ENCODE measurements at regions not wholly inside any gene's neighbourhood (a gene's known extent, or its start where the extent isn't known, plus 50 kb on each side); places are given as distances from the start of the nearest gene placed in this dataset.

GRCh38 chr11:128273736-128274135 is 313.6 kb downstream of the ETS1 start:
- Histone ChIP-seq H3K9me3 (ENCODE audit: control insufficient read depth, insufficient read depth, low read length) (no peaks in the 10 kb centered on the region), H3K4me3 (ENCODE audit: low read depth, low read length) (no peak overlapping the region), H3K4me1 (ENCODE audit: control insufficient read depth, insufficient read depth, low read length) (no peaks in the 10 kb centered on the region), H3K9ac (ENCODE audit: low read depth, low read length) (no peak overlapping the region), H3K36me3 (ENCODE audit: control insufficient read depth, insufficient read depth, low read length) (no peaks in the 10 kb centered on the region), H3K27me3 (ENCODE audit: control insufficient read depth, insufficient read depth, low read length) (no peaks in the 10 kb centered on the region)

GRCh38 chr11:128271401-128271800 is 316.0 kb downstream of the ETS1 start:
- Histone ChIP-seq H3K36me3 (ENCODE audit: control insufficient read depth, insufficient read depth, low read length) (no peaks in the 10 kb centered on the region), H3K27me3 (ENCODE audit: control insufficient read depth, insufficient read depth, low read length) (no peaks in the 10 kb centered on the region), H3K9ac (ENCODE audit: low read depth, low read length) (no peak overlapping the region), H3K4me1 (ENCODE audit: control insufficient read depth, insufficient read depth, low read length) (no peaks in the 10 kb centered on the region), H3K4me3 (ENCODE audit: low read depth, low read length) (no peak overlapping the region), H3K9me3 (ENCODE audit: control insufficient read depth, insufficient read depth, low read length) (no peaks in the 10 kb centered on the region)

GRCh38 chr11:128269466-128269865 is 317.9 kb downstream of the ETS1 start:
- no peak overlapping the region for H3K9ac ChIP-seq (ENCODE audit: low read depth, low read length)
- no peaks in the 10 kb centered on the region for H3K4me1 ChIP-seq (ENCODE audit: control insufficient read depth, insufficient read depth, low read length)
- H3K36me3 ChIP-seq (ENCODE audit: control insufficient read depth, insufficient read depth, low read length): no peaks in the 10 kb centered on the region

GRCh38 chr11:128266893-128267292 is 320.5 kb downstream of the ETS1 start:
- no peaks in the 10 kb centered on the region for H3K27me3 ChIP-seq (ENCODE audit: control insufficient read depth, insufficient read depth, low read length)
- H3K9me3 ChIP-seq (ENCODE audit: control insufficient read depth, insufficient read depth, low read length): no peaks in the 10 kb centered on the region
- no peaks in the 10 kb centered on the region for H3K36me3 ChIP-seq (ENCODE audit: control insufficient read depth, insufficient read depth, low read length)
- H3K9ac ChIP-seq (ENCODE audit: low read depth, low read length): no peak overlapping the region
- H3K4me1 ChIP-seq (ENCODE audit: control insufficient read depth, insufficient read depth, low read length): no peaks in the 10 kb centered on the region
- no peak overlapping the region for H3K4me3 ChIP-seq (ENCODE audit: low read depth, low read length)

More at GRCh38 chr11:128269466-128269865, 317.9 kb downstream of the ETS1 start:
- H3K9me3 ChIP-seq (ENCODE audit: control insufficient read depth, insufficient read depth, low read length): no peaks in the 10 kb centered on the region
- H3K4me3 ChIP-seq (ENCODE audit: low read depth, low read length): no peak overlapping the region
- no peaks in the 10 kb centered on the region for H3K27me3 ChIP-seq (ENCODE audit: control insufficient read depth, insufficient read depth, low read length)

DNA sequence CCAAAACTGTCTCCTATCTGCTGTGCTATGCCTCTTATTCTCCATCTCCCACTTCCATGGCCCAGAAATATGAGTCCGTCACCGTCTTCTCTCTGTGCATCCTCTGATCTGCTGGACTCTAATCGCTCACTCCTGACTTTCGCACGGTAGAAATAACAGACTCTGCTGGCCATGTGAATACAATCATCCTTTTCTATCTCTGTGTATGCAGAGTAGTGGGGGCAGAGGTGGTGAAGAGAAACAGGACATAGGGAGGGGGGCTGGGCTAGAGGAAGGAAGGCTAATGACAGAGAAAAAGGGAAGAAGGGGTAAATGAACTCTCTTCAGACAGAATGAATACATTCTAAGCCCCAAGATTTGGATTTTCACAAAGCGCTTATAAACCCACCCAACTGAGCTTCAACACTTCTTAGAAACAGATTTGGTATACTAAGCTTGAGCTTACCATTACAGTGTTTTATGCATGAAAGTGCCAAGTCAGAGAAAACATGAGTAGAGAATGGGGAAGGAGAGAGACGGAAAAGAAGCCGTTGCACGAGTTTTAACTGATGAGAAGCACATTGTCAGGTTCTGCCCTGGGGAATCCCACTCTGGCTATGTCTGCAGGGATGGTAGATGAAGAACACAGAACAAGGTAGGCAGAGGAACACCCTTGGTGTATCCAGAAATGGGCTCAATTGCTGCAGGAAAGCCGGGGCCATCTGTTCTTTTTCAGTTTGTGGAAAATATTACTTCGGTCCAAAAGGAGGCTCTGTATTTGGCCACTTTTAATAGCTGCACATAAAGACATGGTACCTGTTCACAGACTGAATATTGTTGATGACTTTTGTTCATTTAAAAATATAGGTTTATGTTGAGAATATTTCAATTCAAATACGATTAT is 324.7 kb downstream of the ETS1 start:
- Histone ChIP-seq H3K36me3 (ENCODE audit: control insufficient read depth, insufficient read depth, low read length) (no peaks in the 10 kb centered on the region), H3K4me3 (ENCODE audit: low read depth, low read length) (no peak overlapping the region), H3K4me1 (ENCODE audit: control insufficient read depth, insufficient read depth, low read length) (no peaks in the 10 kb centered on the region), H3K9me3 (ENCODE audit: control insufficient read depth, insufficient read depth, low read length) (no peaks in the 10 kb centered on the region), H3K9ac (ENCODE audit: low read depth, low read length) (no peak overlapping the region), H3K27me3 (ENCODE audit: control insufficient read depth, insufficient read depth, low read length) (no peaks in the 10 kb centered on the region)

- no peaks in the 10 kb centered on the region for H3K27me3 ChIP-seq (ENCODE audit: control insufficient read depth, insufficient read depth, low read length)
- H3K9me3 ChIP-seq (ENCODE audit: control insufficient read depth, insufficient read depth, low read length): no peaks in the 10 kb centered on the region
- H3K4me3 ChIP-seq (ENCODE audit: low read depth, low read length): no peak overlapping the region
- H3K4me1 ChIP-seq (ENCODE audit: control insufficient read depth, insufficient read depth, low read length): no peaks in the 10 kb centered on the region
- no peaks in the 10 kb centered on the region for H3K36me3 ChIP-seq (ENCODE audit: control insufficient read depth, insufficient read depth, low read length)
- no peak overlapping the region for H3K9ac ChIP-seq (ENCODE audit: low read depth, low read length)
Measured at GRCh38 chr11:128261011-128261421, 326.3 kb downstream of the ETS1 start.

DNA sequence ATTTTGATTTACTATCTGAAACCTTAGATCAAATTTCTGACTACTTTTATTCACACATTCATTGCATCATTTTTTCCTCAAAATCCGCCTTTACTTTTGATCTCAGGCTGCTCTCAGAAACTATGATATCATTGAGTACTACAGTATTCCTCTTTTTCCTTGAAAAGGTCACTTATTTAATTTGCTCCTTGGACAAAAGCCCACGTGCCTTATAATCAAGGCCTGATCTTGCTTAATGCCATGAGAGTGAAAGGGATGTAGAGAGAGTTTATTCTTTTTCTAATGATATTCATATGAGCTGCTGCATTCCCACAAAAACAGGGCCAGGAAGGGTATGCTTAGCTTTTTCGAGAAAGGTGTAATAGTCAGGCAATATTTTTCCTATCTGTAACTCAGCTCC is 327.0 kb downstream of the ETS1 start:
- Histone ChIP-seq H3K36me3 (ENCODE audit: control insufficient read depth, insufficient read depth, low read length) (no peaks in the 10 kb centered on the region), H3K4me1 (ENCODE audit: control insufficient read depth, insufficient read depth, low read length) (no peaks in the 10 kb centered on the region), H3K9ac (ENCODE audit: low read depth, low read length) (no peak overlapping the region), H3K9me3 (ENCODE audit: control insufficient read depth, insufficient read depth, low read length) (no peaks in the 10 kb centered on the region), H3K27me3 (ENCODE audit: control insufficient read depth, insufficient read depth, low read length) (no peaks in the 10 kb centered on the region), H3K4me3 (ENCODE audit: low read depth, low read length) (no peak overlapping the region)

GRCh38 chr11:128259816-128260215 is 327.5 kb downstream of the ETS1 start:
- Histone ChIP-seq H3K27me3 (ENCODE audit: control insufficient read depth, insufficient read depth, low read length) (no peaks in the 10 kb centered on the region), H3K36me3 (ENCODE audit: control insufficient read depth, insufficient read depth, low read length) (no peaks in the 10 kb centered on the region), H3K4me1 (ENCODE audit: control insufficient read depth, insufficient read depth, low read length) (no peaks in the 10 kb centered on the region), H3K4me3 (ENCODE audit: low read depth, low read length) (no peak overlapping the region), H3K9ac (ENCODE audit: low read depth, low read length) (no peak overlapping the region), H3K9me3 (ENCODE audit: control insufficient read depth, insufficient read depth, low read length) (no peaks in the 10 kb centered on the region)

DNA sequence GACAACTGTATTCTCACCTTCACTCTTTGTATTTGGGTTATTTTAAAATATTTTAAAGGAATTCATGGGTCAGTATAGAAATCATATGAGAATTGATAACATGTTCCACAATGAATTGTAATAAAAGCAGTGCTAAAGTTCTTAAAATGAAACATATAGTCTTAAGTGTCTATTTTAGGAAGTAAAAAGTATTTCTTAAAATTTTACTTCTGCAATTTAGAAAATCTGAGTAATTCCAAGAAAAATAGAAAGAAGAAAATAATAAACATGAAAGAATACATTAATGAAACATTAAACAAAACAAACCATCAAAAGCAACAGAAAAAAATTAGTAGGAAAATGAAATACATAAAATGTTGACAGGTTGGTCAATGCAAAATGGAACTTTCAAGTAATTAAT is 332.4 kb downstream of the ETS1 start:
- Histone ChIP-seq H3K36me3 (ENCODE audit: control insufficient read depth, insufficient read depth, low read length) (no peaks in the 10 kb centered on the region), H3K9ac (ENCODE audit: low read depth, low read length) (no peak overlapping the region), H3K27me3 (ENCODE audit: control insufficient read depth, insufficient read depth, low read length) (no peaks in the 10 kb centered on the region), H3K4me3 (ENCODE audit: low read depth, low read length) (no peak overlapping the region), H3K9me3 (ENCODE audit: control insufficient read depth, insufficient read depth, low read length) (no peaks in the 10 kb centered on the region), H3K4me1 (ENCODE audit: control insufficient read depth, insufficient read depth, low read length) (no peaks in the 10 kb centered on the region)

DNA sequence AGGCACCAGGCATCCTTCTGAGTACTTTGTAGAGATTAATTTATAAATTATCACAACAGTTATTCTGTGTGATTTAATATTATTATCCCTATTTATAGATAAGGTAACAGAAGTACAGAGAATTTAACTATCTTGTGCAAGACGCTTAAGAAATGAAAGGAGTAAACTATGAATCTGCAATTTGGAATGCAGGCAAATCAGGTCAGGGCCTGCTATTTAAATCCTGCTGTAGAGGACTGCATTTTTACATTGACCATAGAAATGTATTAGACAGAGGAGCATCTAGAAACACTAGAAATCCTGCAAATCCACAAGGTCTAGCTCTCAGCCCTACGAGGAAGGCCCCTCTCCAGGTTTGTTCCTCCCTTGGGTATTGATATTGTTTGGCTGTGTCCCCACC is 336.2 kb downstream of the ETS1 start:
- no peak overlapping the region for H3K9ac ChIP-seq (ENCODE audit: low read depth, low read length)
- no peaks in the 10 kb centered on the region for H3K9me3 ChIP-seq (ENCODE audit: control insufficient read depth, insufficient read depth, low read length)
- no peaks in the 10 kb centered on the region for H3K36me3 ChIP-seq (ENCODE audit: control insufficient read depth, insufficient read depth, low read length)
- H3K4me3 ChIP-seq (ENCODE audit: low read depth, low read length): no peak overlapping the region
- no peaks in the 10 kb centered on the region for H3K4me1 ChIP-seq (ENCODE audit: control insufficient read depth, insufficient read depth, low read length)
- H3K27me3 ChIP-seq (ENCODE audit: control insufficient read depth, insufficient read depth, low read length): no peaks in the 10 kb centered on the region

GRCh38 chr11:128250482-128250881 is 336.9 kb downstream of the ETS1 start:
- Histone ChIP-seq H3K36me3 (ENCODE audit: control insufficient read depth, insufficient read depth, low read length) (no peaks in the 10 kb centered on the region), H3K4me1 (ENCODE audit: control insufficient read depth, insufficient read depth, low read length) (no peaks in the 10 kb centered on the region), H3K9ac (ENCODE audit: low read depth, low read length) (no peak overlapping the region), H3K9me3 (ENCODE audit: control insufficient read depth, insufficient read depth, low read length) (no peaks in the 10 kb centered on the region), H3K27me3 (ENCODE audit: control insufficient read depth, insufficient read depth, low read length) (no peaks in the 10 kb centered on the region), H3K4me3 (ENCODE audit: low read depth, low read length) (no peak overlapping the region)

DNA sequence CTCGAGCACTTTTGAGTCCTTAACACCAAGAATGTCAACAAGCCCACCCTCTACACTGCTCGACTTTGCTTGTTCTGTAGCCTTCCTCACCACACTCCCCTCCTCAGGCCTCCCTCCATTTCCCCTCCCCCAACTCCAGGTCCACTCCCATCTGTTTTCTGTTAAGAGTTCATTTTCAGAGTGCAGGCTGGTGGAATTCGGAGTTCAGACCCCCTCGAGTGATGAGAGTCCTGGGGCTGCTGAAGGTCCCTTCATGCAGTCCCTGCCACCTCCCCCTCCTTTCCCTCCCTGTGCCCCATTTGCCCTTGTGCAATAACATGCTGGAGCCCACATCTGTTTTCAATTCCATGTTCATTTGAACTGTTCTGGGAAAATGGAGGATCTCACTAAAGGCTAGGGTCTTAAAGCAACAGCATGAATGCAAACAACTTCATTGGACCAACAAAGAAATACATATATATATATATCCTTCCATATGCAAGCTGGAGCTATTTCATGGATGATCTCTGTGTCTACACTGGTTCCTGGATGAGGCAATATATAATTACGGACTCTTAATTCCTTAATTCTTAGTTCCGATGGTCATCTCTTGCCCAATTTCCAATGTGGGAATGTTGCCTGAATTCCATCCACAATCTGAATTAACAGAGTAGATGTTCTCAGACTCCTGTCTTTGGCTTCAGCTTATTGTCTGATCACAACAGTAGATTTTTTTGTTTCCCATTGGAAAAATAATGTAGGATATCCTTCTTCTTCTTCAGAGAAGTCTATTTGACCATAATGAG is 340.4 kb downstream of the ETS1 start:
- Histone ChIP-seq H3K4me1 (ENCODE audit: control insufficient read depth, insufficient read depth, low read length) (no peaks in the 10 kb centered on the region), H3K27me3 (ENCODE audit: control insufficient read depth, insufficient read depth, low read length) (no peaks in the 10 kb centered on the region), H3K36me3 (ENCODE audit: control insufficient read depth, insufficient read depth, low read length) (no peaks in the 10 kb centered on the region), H3K9me3 (ENCODE audit: control insufficient read depth, insufficient read depth, low read length) (no peaks in the 10 kb centered on the region), H3K9ac (ENCODE audit: low read depth, low read length) (no peak overlapping the region), H3K4me3 (ENCODE audit: low read depth, low read length) (no peak overlapping the region)

All from iPS-15b (cell line).